ENCODE measurements at regions not wholly inside any gene's neighbourhood (a gene's known extent, or its start where the extent isn't known, plus 50 kb on each side); places are given as distances from the start of the nearest gene placed in this dataset.

DNA sequence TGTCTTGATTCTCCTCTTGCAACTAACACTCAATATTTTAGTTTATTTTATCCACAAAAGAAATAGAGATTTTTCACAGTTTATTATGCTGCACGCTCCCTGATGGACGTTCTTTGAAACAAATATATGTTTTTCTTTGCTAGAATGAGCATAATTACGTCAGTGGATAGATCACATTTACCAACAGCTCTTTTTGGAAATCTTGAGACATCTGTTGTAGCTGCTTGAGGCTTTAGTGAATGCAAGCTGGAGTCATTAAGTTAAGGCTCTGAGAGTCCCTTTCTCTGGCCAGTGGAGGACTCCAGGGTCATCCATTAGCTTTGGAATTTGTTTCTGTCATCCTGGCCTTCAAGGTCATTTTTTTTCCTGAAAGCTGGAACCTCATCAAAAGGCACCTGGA, 405.6 kb upstream of the TMEM132C start:
- TF ChIP-seq, protein P1, sequence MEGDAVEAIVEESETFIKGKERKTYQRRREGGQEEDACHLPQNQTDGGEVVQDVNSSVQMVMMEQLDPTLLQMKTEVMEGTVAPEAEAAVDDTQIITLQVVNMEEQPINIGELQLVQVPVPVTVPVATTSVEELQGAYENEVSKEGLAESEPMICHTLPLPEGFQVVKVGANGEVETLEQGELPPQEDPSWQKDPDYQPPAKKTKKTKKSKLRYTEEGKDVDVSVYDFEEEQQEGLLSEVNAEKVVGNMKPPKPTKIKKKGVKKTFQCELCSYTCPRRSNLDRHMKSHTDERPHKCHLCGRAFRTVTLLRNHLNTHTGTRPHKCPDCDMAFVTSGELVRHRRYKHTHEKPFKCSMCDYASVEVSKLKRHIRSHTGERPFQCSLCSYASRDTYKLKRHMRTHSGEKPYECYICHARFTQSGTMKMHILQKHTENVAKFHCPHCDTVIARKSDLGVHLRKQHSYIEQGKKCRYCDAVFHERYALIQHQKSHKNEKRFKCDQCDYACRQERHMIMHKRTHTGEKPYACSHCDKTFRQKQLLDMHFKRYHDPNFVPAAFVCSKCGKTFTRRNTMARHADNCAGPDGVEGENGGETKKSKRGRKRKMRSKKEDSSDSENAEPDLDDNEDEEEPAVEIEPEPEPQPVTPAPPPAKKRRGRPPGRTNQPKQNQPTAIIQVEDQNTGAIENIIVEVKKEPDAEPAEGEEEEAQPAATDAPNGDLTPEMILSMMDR (IDR thresholded peaks at IDR 0.05; ENCODE audit: borderline replicate concordance, control extremely low read depth, extremely low read depth, insufficient read depth, missing control alignments), result no peak
- no peak for DNase-seq (ENCODE audit: low spot score)
- in situ Hi-C loops (cut with MboI; ENCODE audit: low sequenced_read_pairs, unreplicated experiment), result no loop called here

GRCh38 chr12:127873306-127873705, 393.7 kb upstream of the TMEM132C start:
- in situ Hi-C loops (cut with MboI; ENCODE audit: low sequenced_read_pairs, unreplicated experiment), result no loop called here
- TF ChIP-seq, protein P1 (IDR thresholded peaks at IDR 0.05; ENCODE audit: borderline replicate concordance, control extremely low read depth, extremely low read depth, insufficient read depth, missing control alignments), result no peak
- no peak for DNase-seq (ENCODE audit: low spot score)

DNA sequence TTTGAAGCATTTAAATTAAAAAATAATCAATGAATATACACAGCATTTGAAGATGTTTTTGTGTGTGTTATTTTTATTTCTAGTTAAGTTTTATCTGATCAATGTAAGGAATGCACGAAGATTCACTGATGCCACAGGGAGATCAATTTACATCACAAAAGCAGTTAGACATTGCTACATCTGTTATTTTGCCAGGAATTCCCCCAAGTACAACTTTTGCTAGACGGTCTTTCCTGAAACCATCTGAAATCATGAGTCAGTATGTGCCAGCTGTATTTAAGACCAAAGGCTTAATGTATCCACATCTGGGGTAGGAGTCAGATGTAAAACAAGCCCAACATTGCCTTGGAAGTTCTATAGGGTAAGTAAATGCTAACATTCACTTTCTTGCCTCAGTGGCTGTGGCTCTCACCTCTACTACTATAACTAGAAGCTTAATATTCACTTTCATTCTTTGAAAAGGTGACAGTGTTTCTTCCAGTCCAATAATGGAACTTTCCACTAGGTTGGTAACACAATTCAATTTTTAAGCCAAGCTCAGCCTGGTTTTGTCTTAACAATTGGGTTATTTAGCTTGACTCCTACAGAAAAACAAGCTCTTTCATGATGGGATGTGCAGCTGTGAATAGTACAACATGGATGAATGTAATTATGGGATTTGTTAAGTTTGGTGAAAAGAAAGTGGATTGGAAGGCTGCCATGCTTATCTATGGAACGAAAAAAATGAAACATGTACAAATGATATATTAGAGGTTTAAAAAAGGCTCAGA, 385.4 kb upstream of the TMEM132C start:
- TF ChIP-seq, protein P1 (IDR thresholded peaks at IDR 0.05; ENCODE audit: borderline replicate concordance, control extremely low read depth, extremely low read depth, insufficient read depth, missing control alignments), result no peak
- DNase-seq (ENCODE audit: low spot score), result no peak
- in situ Hi-C loops (cut with MboI; ENCODE audit: low sequenced_read_pairs, unreplicated experiment), result no loop called here

DNA sequence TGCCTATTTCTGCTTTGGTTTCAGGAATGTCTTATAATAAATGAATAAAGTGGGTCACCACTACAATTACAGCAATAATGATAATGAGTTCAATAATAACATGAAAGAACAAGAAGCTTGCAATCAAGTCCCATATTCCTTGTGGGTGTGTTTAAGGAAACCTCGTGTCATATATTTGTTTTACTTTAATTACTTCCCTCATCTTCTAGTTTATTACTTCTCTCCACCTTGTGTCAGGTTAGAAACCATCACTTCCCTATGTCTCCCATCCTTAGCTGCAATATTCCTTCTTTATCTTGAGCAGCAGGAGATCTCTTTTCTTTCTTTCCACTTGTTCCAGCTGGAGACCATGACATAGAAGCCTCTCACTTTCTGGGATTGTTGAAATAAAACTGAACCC, 384.0 kb upstream of the TMEM132C start:
- DNase-seq (ENCODE audit: low spot score), result no peak
- in situ Hi-C loops (cut with MboI; ENCODE audit: low sequenced_read_pairs, unreplicated experiment), result no loop called here

DNA sequence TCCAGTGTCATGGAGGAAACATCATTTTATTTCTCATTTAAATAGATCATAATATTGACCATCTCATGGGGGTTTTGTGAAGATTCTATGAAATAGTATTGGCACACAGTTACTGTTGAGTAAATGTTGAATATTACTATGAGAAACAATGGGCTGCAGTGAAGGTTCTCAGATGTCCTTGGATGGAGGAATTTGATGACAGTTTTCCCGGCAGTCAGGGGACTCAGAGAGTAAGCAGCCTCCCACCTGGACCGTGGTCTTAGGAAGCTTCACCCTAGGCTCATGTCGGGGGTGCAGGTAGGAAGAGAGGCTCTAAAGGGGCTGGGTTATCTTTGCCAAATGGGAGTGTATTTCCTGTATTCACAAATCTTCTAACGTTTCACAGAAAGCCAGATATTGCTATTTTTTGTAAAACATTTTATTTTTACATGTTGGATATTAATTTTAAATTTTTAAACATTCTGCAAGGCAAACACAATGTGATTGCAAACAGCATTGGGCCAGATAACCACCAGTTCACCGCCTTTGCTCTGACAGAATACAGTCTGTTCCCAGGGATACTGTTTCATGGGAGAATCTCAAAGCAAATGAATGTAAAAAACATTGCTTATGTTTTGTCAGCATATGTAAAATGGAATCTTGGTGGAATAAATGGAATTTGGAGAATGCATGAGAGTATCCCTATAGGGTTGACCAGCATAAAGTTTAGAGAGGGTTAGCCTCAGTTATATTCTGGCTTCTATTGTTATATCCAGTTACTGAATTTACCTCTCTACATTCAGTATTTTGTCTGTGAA, 380.8 kb upstream of the TMEM132C start:
- in situ Hi-C loops (cut with MboI; ENCODE audit: low sequenced_read_pairs, unreplicated experiment), result no loop called here
- no peak for DNase-seq (ENCODE audit: low spot score)
- TF ChIP-seq, protein P1 (IDR thresholded peaks at IDR 0.05; ENCODE audit: borderline replicate concordance, control extremely low read depth, extremely low read depth, insufficient read depth, missing control alignments), result no peak

More for the DNA sequence above, 384.0 kb upstream of the TMEM132C start:
- TF ChIP-seq, protein P1 (IDR thresholded peaks at IDR 0.05; ENCODE audit: borderline replicate concordance, control extremely low read depth, extremely low read depth, insufficient read depth, missing control alignments), result no peak

DNA sequence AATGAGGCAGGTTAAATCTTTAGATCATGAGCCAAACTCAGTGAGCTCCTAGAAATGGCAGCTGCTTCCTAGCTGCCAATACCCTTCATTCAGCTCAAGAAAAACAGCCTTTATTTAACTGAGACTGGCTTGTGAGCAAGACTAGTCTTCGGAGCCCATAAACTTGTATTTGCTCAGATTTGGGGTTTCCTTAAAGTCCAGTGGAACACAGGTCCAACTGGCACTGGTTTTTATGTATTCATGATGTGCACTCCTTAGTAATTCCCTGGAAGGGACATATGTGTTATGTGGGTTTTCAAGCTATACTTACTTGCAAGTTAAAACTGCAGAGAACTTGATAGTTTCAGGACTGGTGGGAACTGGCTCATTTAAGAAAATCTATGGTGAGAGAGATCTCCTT, 380.1 kb upstream of the TMEM132C start:
- in situ Hi-C loops (cut with MboI; ENCODE audit: low sequenced_read_pairs, unreplicated experiment), result no loop called here
- DNase-seq (ENCODE audit: low spot score), result no peak
- TF ChIP-seq, protein P1 (IDR thresholded peaks at IDR 0.05; ENCODE audit: borderline replicate concordance, control extremely low read depth, extremely low read depth, insufficient read depth, missing control alignments), result no peak

Measured in GM13976 (cell line).